Urinary bladder (tissue), 3 donors: ENCODE measurements at regions not wholly inside any gene's neighbourhood (a gene's known extent, or its start where the extent isn't known, plus 50 kb on each side); places are given as distances from the start of the nearest gene placed in this dataset.
"Not testable (repeated sequence)": the region's sequence is repeated elsewhere in the genome, so short reads cannot be mapped to it uniquely, and the experiment has no call there.

Source experiments
- DNase-seq: peaks from one replicate; pipeline ENCODE4 v3.0.0-alpha.2; 2015; ENCODE audit errors: extremely low spot score
- H3K27ac ChIP-seq: one replicate; pipeline ENCODE4 v1.5.1; 2013; ENCODE audit warnings: low read depth, mild to moderate bottlenecking, moderate library complexity
- H3K36me3 ChIP-seq: one replicate; pipeline ENCODE4 v1.6.1; 2013; ENCODE audit warnings: mild to moderate bottlenecking, moderate library complexity; ENCODE audit not compliant: insufficient read depth
- H3K4me1 ChIP-seq: one replicate; pipeline ENCODE4 v1.6.1; 2013; ENCODE audit warnings: mild to moderate bottlenecking, moderate library complexity; ENCODE audit not compliant: insufficient read depth
- H3K4me3 ChIP-seq: one replicate; pipeline ENCODE4 v1.5.1; 2013; ENCODE audit warnings: low read depth, low read length
- WGBS: extraction: QIAGEN DNeasy Blood & Tissue Kit; methylation state at CpG from one replicate; pipeline ENCODE4 v1.1.7; 2013; 5-methylcytosine and 5-hydroxymethylcytosine counted together
- donor health status: healthy with polysubstance abuse.
- donor health status: healthy.

DNA sequence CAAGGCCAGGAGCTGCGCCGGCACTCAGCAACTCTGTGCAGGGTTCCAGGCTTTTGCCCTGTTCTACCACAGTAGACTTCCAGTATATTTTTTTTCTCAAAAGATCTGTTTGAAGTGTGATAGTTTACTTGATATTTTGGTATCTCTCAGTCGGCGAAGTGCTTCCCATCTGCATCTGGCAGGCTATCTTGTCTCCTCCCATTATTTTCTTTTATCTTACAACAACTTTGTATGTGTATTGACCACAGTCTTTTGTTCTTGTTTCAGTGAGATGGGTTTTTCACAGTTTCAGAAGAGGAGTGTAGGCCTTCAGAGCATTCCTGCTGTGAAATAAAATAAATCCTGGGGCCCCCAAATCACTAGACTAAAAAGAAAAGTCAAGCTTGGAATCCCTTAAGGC, 292.9 kb downstream of the PTGER3 start:
- WGBS = 86% methylated on average over 4 of the region's 4 CpGs
- no peaks in the 10 kb centered on the region for H3K36me3 ChIP-seq
- H3K27ac ChIP-seq = no peak overlapping the region
- no peak for DNase-seq
- H3K4me3 ChIP-seq = no peak overlapping the region
- H3K4me1 ChIP-seq = no peaks in the 10 kb centered on the region

DNA sequence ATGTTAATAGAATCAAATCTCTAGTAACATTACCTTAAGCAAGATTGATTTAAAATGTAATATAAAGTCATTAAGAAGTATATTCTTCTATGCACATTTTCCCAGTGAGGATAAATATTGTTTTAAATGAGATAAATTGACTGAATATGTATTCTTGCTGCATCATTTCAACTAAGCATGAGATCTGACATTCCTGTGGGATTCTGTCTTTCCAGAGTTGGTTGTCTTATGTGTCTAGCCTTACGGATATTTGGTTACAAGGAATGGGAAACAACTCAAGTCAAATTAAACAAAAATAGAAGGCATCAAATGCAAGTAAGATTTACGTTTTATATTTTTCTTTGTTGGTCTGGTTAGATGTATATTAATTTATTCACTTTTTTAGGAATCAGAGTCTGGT, 287.5 kb downstream of the PTGER3 start:
- no peak overlapping the region for H3K27ac ChIP-seq
- WGBS = 75% methylated on average over 2 of the region's 2 CpGs
- H3K4me1 ChIP-seq = no peaks in the 10 kb centered on the region
- H3K4me3 ChIP-seq = no peak overlapping the region
- H3K36me3 ChIP-seq = no peaks in the 10 kb centered on the region
- no peak for DNase-seq

DNA sequence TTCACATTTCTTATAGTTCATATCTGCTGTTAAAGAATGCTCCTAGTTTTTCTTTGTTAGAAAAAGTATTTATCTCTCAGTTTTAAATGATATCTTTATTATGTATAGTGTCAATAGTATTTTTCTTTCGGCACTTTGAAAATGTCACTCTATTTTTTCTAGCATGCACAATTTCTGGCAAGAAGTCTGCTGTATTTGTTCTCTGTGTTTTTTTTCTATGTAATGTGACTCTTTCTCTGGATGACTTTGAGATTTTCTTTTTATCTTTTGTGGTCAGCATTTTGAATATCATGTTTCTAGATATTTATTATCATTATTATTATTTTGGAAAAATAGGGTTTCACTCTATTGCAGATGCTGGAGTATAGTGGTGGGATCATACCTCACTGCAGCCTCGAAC, 285.2 kb downstream of the PTGER3 start:
- Histone ChIP-seq H3K4me1 (no peaks in the 10 kb centered on the region), H3K36me3 (peaks cover 1% of the 10 kb centered on the region), H3K4me3 (no peak overlapping the region), H3K27ac (no peak overlapping the region)
- WGBS = 88% methylated on average over 2 of the region's 2 CpGs
- DNase-seq = no peak

DNA sequence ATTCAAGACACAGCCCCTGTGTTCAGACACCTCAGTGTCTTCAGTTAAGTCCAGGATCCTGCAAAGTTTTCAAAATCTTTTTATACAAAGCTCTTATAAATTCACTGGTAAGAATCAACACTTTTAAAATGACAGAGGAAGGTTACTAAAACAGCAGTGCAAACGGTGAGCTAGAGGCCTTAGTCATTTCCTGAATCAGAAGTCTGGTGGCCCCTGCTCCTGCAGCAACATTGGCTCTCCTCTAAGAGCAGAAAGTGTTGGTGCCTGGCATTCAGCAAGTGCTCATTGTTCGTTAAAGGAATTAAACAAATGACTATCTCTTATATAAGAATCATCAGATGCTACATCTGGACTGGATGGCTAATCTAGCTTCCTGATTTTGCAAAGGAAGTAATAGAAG, 282.9 kb downstream of the PTGER3 start:
- WGBS = 50% methylated on average over 2 of the region's 2 CpGs
- no peak overlapping the region for H3K27ac ChIP-seq
- H3K4me3 ChIP-seq = no peak overlapping the region
- H3K36me3 ChIP-seq = peaks cover 1% of the 10 kb centered on the region
- H3K4me1 ChIP-seq = no peaks in the 10 kb centered on the region
- DNase-seq = no peak

DNA sequence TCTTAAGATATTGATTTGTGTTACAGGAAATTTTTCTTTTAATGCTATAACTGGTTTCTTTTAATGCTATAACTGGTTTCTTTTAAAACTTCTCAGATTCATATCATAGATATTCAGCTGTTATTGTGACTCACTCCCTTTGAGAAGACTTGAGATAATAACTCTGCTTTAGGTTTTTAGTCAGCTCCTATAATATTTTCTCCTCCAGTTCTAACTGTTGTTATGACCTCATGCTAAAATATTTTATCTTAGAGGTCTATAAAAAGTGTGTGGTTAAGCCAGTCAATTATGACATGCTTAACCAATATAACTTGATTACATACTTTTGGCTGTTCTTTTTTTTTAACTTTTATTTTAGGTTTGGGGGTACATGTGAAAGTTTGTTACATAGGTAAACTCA, 280.2 kb downstream of the PTGER3 start:
- Histone ChIP-seq H3K4me3 (no peak overlapping the region), H3K4me1 (no peaks in the 10 kb centered on the region), H3K27ac (no peak overlapping the region), H3K36me3 (peaks cover 1% of the 10 kb centered on the region)
- DNase-seq = no peak

DNA sequence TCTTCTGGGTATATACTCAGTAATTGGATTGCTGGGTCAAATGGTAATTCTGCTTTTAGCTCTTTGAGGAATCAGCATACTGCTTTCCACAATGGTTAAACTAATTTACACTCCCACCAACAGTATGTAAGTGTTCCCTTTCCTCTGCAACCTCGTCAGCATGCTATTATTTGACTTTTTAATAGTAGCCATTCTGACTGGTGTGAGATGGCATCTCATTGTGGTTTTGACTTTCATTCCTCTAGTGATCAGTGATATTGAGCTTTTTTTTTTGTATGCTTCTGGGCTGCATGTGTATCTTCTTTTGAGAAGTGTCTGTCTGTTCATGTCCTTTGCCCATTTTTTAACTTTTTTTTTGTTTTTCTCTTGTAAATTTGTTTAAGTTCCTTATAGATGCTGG, 279.4 kb downstream of the PTGER3 start:
- Histone ChIP-seq H3K4me3 (no peak overlapping the region), H3K4me1 (no peaks in the 10 kb centered on the region), H3K36me3 (peaks cover 1% of the 10 kb centered on the region), H3K27ac (no peak overlapping the region)
- 69% methylated on average over 1 of the region's 1 CpG for WGBS
- no peak for DNase-seq

DNA sequence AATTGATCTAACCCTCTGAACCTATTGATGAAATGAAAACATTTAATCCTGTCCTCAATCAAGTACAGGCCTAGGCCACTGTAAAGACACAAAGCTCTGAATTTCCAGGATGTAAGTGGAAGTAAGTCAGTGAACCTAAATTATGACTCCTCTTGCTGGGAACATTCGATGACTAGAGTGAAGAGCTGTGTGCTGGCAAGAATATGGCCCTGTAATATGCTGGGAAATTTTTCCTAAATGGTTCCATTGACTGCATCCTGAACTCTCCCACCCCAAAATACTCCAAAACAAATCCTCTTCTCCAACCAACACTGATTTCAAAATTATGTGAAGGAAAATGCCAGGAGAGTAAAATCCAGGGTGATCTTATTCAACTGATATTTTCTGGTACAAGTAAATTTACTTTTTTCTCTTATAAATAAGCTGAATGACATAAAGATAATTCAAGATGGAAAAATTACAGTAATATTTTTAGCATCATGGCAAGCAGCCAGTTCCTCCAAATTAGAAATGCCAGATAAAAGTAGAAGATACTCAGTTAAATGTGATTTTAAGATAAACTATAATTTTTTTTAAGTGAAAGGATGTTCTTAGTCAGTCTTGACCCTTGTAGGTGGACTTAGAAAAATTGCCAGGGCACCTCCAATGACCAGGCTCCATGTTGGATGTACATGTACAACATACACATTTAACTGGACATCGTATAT, 269.4 kb downstream of the PTGER3 start:
- DNase-seq = no peak
- H3K4me1 ChIP-seq = no peaks in the 10 kb centered on the region
- 72% methylated on average over 2 of the region's 2 CpGs for WGBS

DNA sequence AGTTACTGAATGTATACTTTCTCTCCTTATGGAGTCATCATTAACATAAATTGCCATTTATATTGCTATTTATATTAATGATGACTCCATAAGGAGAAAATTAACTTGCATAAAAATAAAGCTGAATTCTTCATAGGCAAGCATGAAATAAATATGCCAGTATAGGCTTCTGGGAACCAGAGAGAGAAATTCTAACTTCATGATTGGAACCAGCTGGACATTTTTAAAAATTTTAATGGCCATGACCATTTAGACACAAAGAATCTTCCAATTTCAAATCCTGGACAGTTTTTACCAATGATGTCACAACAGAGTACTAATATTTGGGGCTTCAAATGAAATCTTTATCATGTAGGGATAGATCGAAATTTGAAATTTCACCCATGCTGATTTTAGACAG, 268.7 kb downstream of the PTGER3 start:
- no peak overlapping the region for H3K27ac ChIP-seq
- WGBS = 65% methylated on average over 1 of the region's 1 CpG
- no peak overlapping the region for H3K4me3 ChIP-seq
- no peaks in the 10 kb centered on the region for H3K4me1 ChIP-seq
- no peak for DNase-seq
- no peaks in the 10 kb centered on the region for H3K36me3 ChIP-seq

More for the DNA sequence above, 269.4 kb downstream of the PTGER3 start:
- Histone ChIP-seq H3K36me3 (no peaks in the 10 kb centered on the region), H3K27ac (no peak overlapping the region), H3K4me3 (no peak overlapping the region)

DNA sequence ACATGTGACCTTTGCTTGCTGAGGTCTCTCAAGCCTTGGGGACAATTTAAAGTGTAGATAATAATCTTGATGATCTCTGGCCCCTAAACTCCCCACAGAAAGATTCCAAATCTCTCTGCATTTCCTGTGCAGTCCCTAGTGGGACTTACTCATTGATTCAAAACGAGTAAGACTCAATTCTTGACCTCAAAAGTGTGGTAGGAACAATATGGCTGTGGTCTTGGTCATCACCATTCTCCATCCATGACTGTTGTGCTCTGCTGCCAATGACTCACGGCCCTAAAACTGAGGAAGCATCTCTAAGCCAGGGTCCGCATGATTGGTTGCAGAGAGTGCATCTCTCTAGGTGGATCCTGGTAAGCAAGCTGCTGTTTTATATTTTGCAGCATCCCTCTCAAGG, 268.0 kb downstream of the PTGER3 start:
- 72% methylated on average over 3 of the region's 3 CpGs for WGBS
- H3K27ac ChIP-seq = no peak overlapping the region
- no peaks in the 10 kb centered on the region for H3K4me1 ChIP-seq
- no peaks in the 10 kb centered on the region for H3K36me3 ChIP-seq
- H3K4me3 ChIP-seq = no peak overlapping the region
- DNase-seq = no peak

DNA sequence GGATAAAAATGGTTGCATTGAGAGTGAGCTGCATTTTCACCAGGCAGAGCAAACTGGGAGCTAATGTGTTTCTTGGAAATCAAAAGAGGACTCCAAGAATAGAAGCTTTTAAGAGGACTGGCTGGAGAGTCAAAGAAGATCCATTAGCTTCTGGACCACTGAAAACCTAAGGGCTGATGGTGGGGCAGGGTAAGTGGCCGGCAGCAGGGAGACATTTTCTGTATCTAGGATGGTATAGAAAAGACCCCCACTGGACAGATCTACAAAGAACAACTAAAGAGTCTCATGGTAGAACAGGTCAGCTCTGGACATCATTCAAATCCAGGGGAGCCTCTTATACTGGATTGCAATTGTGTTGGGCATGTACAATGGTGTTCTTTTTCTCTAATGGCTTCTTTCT, 262.3 kb downstream of the PTGER3 start:
- Histone ChIP-seq H3K27ac (no peak overlapping the region), H3K36me3 (no peaks in the 10 kb centered on the region), H3K4me3 (no peak overlapping the region), H3K4me1 (no peaks in the 10 kb centered on the region)
- 94% methylated on average over 1 of the region's 1 CpG for WGBS
- no peak for DNase-seq

DNA sequence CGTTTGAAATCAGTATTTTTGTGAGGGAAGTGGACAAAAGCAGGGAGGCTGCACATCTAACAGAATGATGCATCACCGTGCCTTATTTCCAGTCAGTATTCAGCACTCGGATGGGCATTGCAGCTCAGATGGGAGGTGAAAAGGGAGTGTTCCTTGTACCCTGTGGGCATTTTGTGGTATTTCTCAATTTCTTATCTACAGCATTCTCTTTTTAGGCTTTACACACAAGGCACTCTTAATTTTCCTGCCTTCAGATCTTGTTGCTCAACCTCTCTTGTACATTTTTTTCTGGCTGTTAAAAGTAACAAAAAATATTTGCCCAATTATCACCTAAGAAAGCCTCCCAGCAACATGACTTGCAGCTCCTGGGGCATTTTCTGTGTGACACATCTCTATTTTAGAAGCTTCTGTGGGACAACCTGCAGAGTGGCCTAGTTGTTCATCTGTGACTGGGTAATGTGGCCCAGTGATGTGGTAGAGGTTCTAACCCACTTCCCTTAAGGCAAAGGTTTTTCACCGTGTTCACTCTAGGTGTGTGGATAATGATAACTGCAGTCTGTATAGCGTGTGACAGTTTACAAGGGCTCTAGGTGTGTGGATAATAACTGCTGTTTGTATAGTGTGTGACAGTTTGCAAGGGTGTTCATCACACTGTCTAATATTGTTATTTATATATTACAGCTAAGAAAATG, 257.2 kb downstream of the PTGER3 start:
- Histone ChIP-seq H3K27ac (no peak overlapping the region), H3K4me1 (no peaks in the 10 kb centered on the region), H3K36me3 (no peaks in the 10 kb centered on the region), H3K4me3 (no peak overlapping the region)
- DNase-seq = no peak
- WGBS = 87% methylated on average over 5 of the region's 5 CpGs

DNA sequence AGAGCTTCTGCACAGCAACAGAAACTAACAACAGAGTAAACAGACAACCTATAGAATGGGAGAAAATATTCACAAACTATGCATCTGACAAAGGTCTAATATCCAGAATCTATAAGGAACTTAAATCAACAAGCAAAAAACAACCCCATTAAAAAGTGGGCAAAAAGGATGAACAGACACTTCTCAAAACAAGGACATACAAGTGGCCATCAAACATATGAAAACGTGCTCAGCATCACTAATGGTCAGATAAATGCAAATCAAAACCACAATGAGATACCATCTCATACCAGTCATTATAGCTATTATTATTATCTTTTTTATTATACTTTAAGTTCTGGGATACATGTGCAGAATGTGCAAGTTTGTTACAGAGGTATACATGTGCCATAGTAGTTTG, 252.6 kb downstream of the PTGER3 start:
- not testable (repeated sequence) for H3K36me3 ChIP-seq, H3K4me1 ChIP-seq, H3K27ac ChIP-seq, H3K4me3 ChIP-seq, DNase-seq
- WGBS = 86% methylated on average over 1 of the region's 1 CpG

DNA sequence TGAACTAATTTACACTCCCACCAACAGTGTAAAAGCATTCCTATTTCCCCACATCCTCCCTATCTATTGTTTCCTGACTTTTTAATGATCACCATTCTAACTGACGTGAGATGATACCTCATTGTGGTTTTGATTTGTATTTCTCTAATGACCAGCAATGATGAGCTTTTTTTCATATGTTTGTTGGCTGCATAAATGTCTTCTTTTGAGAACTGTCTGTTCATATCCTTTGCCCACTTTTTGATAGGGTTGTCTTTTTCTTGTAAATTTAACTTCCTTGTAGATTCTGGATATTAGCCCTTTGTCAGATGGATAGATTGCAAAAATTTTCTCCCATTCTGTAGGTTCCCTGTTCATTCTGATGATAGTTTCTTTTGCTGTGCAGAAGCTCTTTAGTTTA, 251.3 kb downstream of the PTGER3 start:
- not testable (repeated sequence) for DNase-seq, H3K36me3 ChIP-seq
- 96% methylated on average over 1 of the region's 1 CpG for WGBS

DNA sequence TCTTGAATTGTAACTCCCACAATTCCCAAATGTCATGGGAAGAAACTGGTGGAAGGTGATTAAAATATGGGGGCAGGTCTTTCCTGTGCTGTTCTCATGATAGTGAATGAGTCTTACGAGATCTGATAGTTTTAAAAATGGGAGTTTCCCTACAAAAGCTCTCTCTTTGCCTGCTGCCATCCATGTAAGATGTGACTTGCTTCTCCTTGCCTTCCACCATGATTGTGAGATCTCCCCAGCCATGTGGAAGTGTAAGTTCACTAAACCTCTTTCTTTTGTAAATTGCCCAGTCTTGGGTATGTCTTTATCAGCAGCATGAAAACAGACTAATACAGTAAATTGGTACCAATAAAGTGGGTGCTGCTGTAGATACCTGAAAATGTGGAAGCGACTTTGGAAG, 245.0 kb downstream of the PTGER3 start:
- H3K4me3 ChIP-seq, H3K27ac ChIP-seq, H3K4me1 ChIP-seq, H3K36me3 ChIP-seq, DNase-seq: not testable (repeated sequence)
- 90% methylated on average over 2 of the region's 2 CpGs for WGBS

More for the DNA sequence above, 251.3 kb downstream of the PTGER3 start:
- H3K27ac ChIP-seq, H3K4me1 ChIP-seq, H3K4me3 ChIP-seq: not testable (repeated sequence)
